ENCODE measurements at regions not wholly inside any gene's neighbourhood (a gene's known extent, or its start where the extent isn't known, plus 50 kb on each side); places are given as distances from the start of the nearest gene placed in this dataset.
"Not testable (repeated sequence)": the region's sequence is repeated elsewhere in the genome, so short reads cannot be mapped to it uniquely, and the experiment has no call there.

GRCh38 chr9:78905387-78905786 is 608.5 kb downstream of the PSAT1 start:
- no peak for DNase-seq (ENCODE audit: low read depth in 2 of 2)

GRCh38 chr9:78905986-78906755 is 609.2 kb downstream of the PSAT1 start:
- no peak for DNase-seq (ENCODE audit: low read depth in 2 of 2)

- no peak for DNase-seq (ENCODE audit: low read depth in 2 of 2)
Measured at GRCh38 chr9:78909566-78909965, 612.6 kb downstream of the PSAT1 start.

GRCh38 chr9:78916884-78917283 is 620.0 kb downstream of the PSAT1 start:
- DNase-seq (ENCODE audit: low read depth in 2 of 2): not testable (repeated sequence)

GRCh38 chr9:78918976-78919375 is 622.1 kb downstream of the PSAT1 start:
- DNase-seq (ENCODE audit: low read depth in 2 of 2): no peak

- no peak for DNase-seq (ENCODE audit: low read depth in 2 of 2)
Measured at GRCh38 chr9:78919701-78920100, 622.8 kb downstream of the PSAT1 start.

- DNase-seq (ENCODE audit: low read depth in 2 of 2): no peak
Measured at GRCh38 chr9:78921341-78921740, 624.4 kb downstream of the PSAT1 start.

GRCh38 chr9:78923966-78924659 is 627.2 kb downstream of the PSAT1 start:
- DNase-seq (ENCODE audit: low read depth in 2 of 2): no peak

GRCh38 chr9:78927099-78927940 is 630.4 kb downstream of the PSAT1 start:
- no peak for DNase-seq (ENCODE audit: low read depth in 2 of 2)

- no peak for DNase-seq (ENCODE audit: low read depth in 2 of 2)
Measured at GRCh38 chr9:78928625-78929405, 631.9 kb downstream of the PSAT1 start.

- no peak for DNase-seq (ENCODE audit: low read depth in 2 of 2)
Measured at GRCh38 chr9:78930281-78930680, 633.4 kb downstream of the PSAT1 start.

- no peak for DNase-seq (ENCODE audit: low read depth in 2 of 2)
Measured at GRCh38 chr9:78932849-78933627, 636.1 kb downstream of the PSAT1 start.

- DNase-seq (ENCODE audit: low read depth in 2 of 2): no peak
Measured at GRCh38 chr9:78934880-78935279, 636.9 kb upstream of the TLE4 start.

GRCh38 chr9:78938821-78939220 is 632.9 kb upstream of the TLE4 start:
- DNase-seq (ENCODE audit: low read depth in 2 of 2): no peak

- no peak for DNase-seq (ENCODE audit: low read depth in 2 of 2)
Measured at GRCh38 chr9:78939311-78940065, 632.3 kb upstream of the TLE4 start.

GRCh38 chr9:78940121-78940855 is 631.5 kb upstream of the TLE4 start:
- no peak for DNase-seq (ENCODE audit: low read depth in 2 of 2)

GRCh38 chr9:78954286-78954685 is 617.5 kb upstream of the TLE4 start:
- DNase-seq (ENCODE audit: low read depth in 2 of 2): no peak

GRCh38 chr9:78958892-78959291 is 612.9 kb upstream of the TLE4 start:
- no peak for DNase-seq (ENCODE audit: low read depth in 2 of 2)

GRCh38 chr9:78962156-78962555 is 609.6 kb upstream of the TLE4 start:
- DNase-seq (ENCODE audit: low read depth in 2 of 2): no peak
